GM10266 (cell line): ENCODE measurements at regions not wholly inside any gene's neighbourhood (a gene's known extent, or its start where the extent isn't known, plus 50 kb on each side); places are given as distances from the start of the nearest gene placed in this dataset.
"Not testable (repeated sequence)": the region's sequence is repeated elsewhere in the genome, so short reads cannot be mapped to it uniquely, and the experiment has no call there.

Source experiments
- DNase-seq: peaks from one replicate; pipeline ENCODE4 v3.0.0; 2012; ENCODE audit errors: extremely low spot score
- TF ChIP-seq, protein P1 (sequence below): IDR thresholded peaks from 2 replicates; pipeline ENCODE4 v1.5.1; 2012; ENCODE audit warnings: mild to moderate bottlenecking, low read depth; ENCODE audit not compliant: control insufficient read depth, insufficient read depth; ENCODE audit errors: missing control alignments

DNA sequence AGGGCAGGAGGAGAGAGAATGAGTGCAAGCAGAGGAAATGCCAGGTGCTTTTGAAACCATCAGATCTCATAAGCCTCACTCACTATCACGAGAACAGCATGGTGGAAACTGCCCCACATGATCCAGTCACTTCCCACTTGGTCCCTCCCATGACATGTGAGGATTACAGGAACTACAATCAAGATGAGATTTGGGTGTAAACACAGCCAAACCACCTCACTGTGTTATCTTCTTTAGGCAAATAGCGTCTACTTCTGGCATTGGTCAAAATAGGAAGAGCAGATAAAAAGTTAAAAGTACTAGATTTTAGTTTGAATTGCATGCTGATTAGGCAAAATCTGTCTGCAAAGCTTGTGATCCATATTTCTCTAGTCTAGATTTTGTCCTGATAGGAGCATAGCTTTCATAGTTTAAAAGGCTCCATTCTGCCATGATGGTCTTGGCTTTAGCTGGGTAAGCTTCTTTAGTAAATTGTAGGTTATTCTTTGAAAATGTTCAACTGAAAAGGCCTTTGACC, 267.5 kb downstream of the NKX6-1 start:
- DNase-seq: no peak
- TF ChIP-seq, protein P1, sequence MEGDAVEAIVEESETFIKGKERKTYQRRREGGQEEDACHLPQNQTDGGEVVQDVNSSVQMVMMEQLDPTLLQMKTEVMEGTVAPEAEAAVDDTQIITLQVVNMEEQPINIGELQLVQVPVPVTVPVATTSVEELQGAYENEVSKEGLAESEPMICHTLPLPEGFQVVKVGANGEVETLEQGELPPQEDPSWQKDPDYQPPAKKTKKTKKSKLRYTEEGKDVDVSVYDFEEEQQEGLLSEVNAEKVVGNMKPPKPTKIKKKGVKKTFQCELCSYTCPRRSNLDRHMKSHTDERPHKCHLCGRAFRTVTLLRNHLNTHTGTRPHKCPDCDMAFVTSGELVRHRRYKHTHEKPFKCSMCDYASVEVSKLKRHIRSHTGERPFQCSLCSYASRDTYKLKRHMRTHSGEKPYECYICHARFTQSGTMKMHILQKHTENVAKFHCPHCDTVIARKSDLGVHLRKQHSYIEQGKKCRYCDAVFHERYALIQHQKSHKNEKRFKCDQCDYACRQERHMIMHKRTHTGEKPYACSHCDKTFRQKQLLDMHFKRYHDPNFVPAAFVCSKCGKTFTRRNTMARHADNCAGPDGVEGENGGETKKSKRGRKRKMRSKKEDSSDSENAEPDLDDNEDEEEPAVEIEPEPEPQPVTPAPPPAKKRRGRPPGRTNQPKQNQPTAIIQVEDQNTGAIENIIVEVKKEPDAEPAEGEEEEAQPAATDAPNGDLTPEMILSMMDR: no peak

DNA sequence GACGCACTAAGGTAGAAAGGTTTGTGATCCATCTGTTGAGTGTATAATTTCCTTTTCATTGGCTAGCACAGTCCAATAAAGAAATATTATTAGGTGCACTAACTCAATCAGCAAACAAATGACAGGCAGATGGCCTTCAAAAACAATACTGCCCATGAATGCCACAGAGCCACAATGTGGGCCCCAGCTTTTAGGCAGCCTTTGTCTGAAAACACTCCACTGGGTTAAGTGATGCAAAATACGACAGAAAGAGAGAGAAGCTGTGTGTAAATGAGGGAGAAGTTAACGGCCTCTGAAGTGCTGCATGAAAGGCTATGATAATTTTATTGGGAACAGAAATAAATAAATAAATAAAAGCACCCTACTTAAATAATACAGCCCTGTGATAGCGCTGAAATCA, 274.6 kb downstream of the NKX6-1 start:
- TF ChIP-seq, protein P1: no peak
- no peak for DNase-seq

DNA sequence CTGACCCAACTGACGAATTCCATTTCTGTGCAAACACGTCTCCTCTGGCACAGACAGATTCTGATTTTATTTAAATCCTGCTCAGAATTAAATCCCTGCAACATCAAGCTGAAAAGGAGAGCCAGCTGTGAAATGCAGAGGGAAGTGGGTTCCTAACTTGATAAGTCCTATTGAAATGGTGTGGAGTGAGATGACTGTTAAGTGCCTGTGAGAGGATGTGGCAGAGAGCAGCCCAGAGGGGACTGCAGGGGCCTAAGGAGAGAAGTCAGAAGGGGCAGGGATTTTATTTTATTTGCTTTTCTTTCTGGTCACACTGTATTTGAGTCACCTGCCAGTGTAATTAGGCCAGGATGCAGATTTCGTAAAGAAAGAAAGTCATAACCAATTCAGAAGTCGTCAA, 277.4 kb downstream of the NKX6-1 start:
- TF ChIP-seq, protein P1: no peak
- DNase-seq: no peak

DNA sequence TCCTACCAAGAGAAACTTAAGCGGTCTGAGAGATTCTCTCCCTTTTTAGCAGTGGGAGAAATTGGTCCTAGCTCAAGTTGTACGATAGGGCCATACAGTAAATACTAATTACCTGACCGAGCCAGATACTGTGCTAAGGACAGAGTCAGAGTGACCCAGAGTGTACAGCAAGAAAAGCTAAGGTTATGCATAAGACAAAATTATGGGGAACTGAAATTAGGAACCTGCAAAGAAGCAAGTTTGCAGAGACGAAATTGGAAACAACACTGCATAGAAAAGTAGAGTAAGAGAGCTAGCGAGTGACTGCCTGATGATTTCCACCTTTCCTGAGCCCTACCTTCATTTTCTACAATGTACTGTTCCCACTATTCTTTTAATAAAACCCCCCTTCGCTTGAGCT, 278.1 kb downstream of the NKX6-1 start:
- TF ChIP-seq, protein P1: no peak
- DNase-seq: no peak

DNA sequence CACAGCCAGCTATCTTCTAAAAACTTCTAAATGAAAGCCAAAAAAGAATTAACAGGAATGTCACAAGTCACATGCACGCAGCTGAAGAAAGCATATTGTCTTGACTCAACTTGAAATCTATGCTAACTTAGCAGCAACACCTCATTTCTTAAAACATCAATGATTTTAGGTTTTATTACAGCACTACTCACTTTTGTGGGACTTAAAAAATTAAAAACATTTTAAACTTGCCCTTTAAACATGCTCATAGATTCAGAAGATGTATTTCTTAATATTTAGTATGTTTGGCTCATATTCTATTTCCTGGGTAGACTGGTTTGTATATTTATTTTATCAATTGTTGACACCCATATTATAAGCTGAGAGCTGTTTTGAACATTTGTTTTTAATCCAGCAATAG, 279.4 kb downstream of the NKX6-1 start:
- DNase-seq: no peak
- TF ChIP-seq, protein P1: no peak

DNA sequence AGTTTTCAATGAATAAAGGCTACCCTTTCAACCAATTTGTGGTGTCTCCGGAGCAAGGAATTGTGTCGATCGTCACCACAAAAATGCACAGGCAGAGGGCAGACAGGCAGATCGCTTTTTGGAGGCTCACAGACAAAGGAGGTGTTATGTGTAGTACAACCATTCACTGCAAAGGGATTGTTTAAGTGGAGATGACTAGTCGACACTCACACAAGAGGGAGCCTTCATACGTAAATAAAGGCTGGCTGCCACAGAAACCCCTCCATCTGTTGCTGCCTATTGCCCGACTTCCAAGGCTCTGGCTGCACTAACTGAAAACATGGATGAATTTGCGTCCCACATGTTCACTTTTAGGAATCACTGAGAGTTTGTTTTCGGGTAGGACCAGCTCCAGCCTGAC, 281.1 kb downstream of the NKX6-1 start:
- DNase-seq: no peak
- TF ChIP-seq, protein P1: no peak

DNA sequence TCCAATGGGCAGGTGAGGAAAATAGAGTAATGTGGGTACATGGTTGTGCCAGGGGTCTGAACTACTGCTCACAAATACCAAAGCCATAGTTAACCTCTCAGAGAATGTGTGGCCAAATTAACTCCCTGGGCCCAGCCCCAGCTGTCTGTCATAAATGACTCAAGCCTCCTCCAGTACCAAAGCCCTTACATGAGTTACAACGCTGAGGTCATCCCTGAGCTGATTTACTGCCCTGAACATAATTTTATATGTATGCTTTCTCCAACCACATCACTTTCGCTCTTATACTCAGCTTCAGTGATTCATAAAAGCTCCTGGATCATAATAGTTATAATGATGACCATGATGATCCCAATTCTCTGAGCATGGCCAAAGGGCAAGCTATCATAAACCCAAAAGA, 283.9 kb downstream of the NKX6-1 start:
- DNase-seq: no peak
- TF ChIP-seq, protein P1: no peak

DNA sequence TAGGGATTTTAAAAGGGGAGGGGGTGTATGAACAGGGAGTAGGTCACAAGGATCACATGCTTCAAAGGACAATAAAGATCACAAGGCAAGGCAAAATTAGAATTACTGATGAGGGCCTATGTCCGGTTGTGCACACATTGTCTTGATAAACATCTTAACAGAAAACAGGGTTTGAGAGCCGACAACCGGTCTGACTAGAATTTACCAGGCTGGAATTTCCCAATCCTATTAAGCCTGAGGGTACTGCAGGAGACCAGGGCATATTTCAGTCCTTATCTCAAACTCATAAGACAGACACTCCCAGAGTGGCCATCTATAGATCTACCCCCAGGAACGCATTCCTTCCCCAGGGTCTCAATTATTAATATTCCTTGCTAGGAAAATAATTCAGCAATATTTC, 292.9 kb downstream of the NKX6-1 start:
- DNase-seq: not testable (repeated sequence)
